SK-N-SH (cell line): ENCODE measurements at regions not wholly inside any gene's neighbourhood (a gene's known extent, or its start where the extent isn't known, plus 50 kb on each side); places are given as distances from the start of the nearest gene placed in this dataset.

ENCODE experiments used
- CTCF ChIA-PET: fragments of 300-600, 350-600 bp; formaldehyde crosslinking; extraction: SDS; loops from one replicate; lab custom pipeline; 2021; lab: Yijun Ruan, JAX
- POLR2A ChIA-PET: fragments of 350-600 bp; sonication (Branson Sonifier 250); formaldehyde crosslinking; extraction: SDS; loops from one replicate; lab custom pipeline; 2020; ENCODE audit warnings: antibody characterized with exemption, inconsistent platforms; lab: Yijun Ruan, JAX
- DNase-seq: peaks from one replicate; pipeline ENCODE4 v3.0.0; 2012
- H2AFZ ChIP-seq: fragments of 200-600 bp; sonication (generic); 2 replicates; pipeline ENCODE4 v1.8.1; 2016; ENCODE audit warnings: antibody characterized with exemption, mild to moderate bottlenecking, low read depth
- H3F3A ChIP-seq: fragments of 200-600 bp; sonication (generic); replicated peaks from 2 replicates; pipeline ENCODE3; 2016; ENCODE audit warnings: antibody characterized with exemption, mild to moderate bottlenecking; ENCODE audit not compliant: insufficient read depth
- H3K27ac ChIP-seq, 2 experiments: fragments of 200-500 bp in 1 of 2; fragments of 200-600 bp in 1 of 2; sonication (Bioruptor generic) in 1 of 2; sonication (generic), shearing (Covaris generic) in 1 of 2; 2 replicates each; pipeline versions ENCODE4 v1.5.1 to v1.6.1; 2014 to 2016; ENCODE audit warnings: low read depth in 2 of 2, inconsistent platforms in 1 of 2, low read length in 1 of 2, mild to moderate bottlenecking in 1 of 2, mixed read lengths in 1 of 2
- H3K27me3 ChIP-seq: fragments of 200-600 bp; sonication (generic), shearing (Covaris generic); 2 replicates; pipeline ENCODE4 v1.6.1; 2016; ENCODE audit warnings: mixed run types; ENCODE audit not compliant: insufficient read depth
- H3K36me3 ChIP-seq, 2 experiments: fragments of 200-500 bp in 1 of 2; fragments of 200-600 bp in 1 of 2; sonication (Bioruptor generic) in 1 of 2; sonication (generic) in 1 of 2; replicated peaks in 1 of 2; 2 replicates each; pipeline versions ENCODE3 to v1.5.1; 2014 to 2016; ENCODE audit warnings: low read length in 1 of 2, mild to moderate bottlenecking in 1 of 2; ENCODE audit not compliant: insufficient read depth in 2 of 2, control insufficient read depth in 1 of 2
- H3K4me1 ChIP-seq, 2 experiments: fragments of 200-500 bp in 1 of 2; fragments of 200-600 bp in 1 of 2; sonication (Bioruptor generic) in 1 of 2; sonication (generic), shearing (Covaris generic) in 1 of 2; 2 replicates each; pipeline versions ENCODE4 v1.5.1 to v1.6.1; 2014 to 2016; ENCODE audit warnings: low read depth in 1 of 2, low read length in 1 of 2, mixed run types in 1 of 2; ENCODE audit not compliant: insufficient read depth in 2 of 2, control insufficient read depth in 1 of 2
- H3K4me2 ChIP-seq: fragments of 200-600 bp; sonication (generic), shearing (Covaris generic); 2 replicates; pipeline ENCODE4 v1.6.1; 2017; ENCODE audit warnings: mixed run types
- H3K4me3 ChIP-seq, 2 experiments: fragments of 200-500 bp in 1 of 2; fragments of 200-600 bp in 1 of 2; sonication (Bioruptor generic) in 1 of 2; sonication (generic), shearing (Covaris generic) in 1 of 2; 2 replicates each; pipeline versions ENCODE4 v1.5.1 to v1.8.1; 2014 to 2016; ENCODE audit warnings: low read depth in 2 of 2, inconsistent platforms in 1 of 2, low read length in 1 of 2, mild to moderate bottlenecking in 1 of 2, mixed read lengths in 1 of 2, moderate library complexity in 1 of 2
- H3K79me2 ChIP-seq: fragments of 200-600 bp; sonication (generic); 2 replicates; pipeline ENCODE4 v1.8.1; 2017; ENCODE audit warnings: mild to moderate bottlenecking; ENCODE audit not compliant: insufficient read depth
- H3K9ac ChIP-seq: fragments of 200-600 bp; sonication (generic); 2 replicates; pipeline ENCODE4 v1.6.1; 2017; ENCODE audit warnings: mixed run types
- H3K9me2 ChIP-seq: fragments of 200-600 bp; sonication (generic); 2 replicates; pipeline ENCODE4 v1.6.1; 2017; ENCODE audit warnings: mixed run types
- H3K9me3 ChIP-seq: fragments of 200-600 bp; sonication (generic); 2 replicates; pipeline ENCODE4 v1.6.1; 2017; ENCODE audit warnings: mixed run types, mild to moderate bottlenecking, moderate library complexity
- H4K20me1 ChIP-seq: fragments of 200-600 bp; sonication (generic); 2 replicates; pipeline ENCODE4 v1.6.1; 2017; ENCODE audit warnings: mild to moderate bottlenecking, mixed run types; ENCODE audit not compliant: insufficient read depth
- EP300 ChIP-seq, 2 experiments: IDR thresholded peaks; 2 replicates each; pipeline versions ENCODE4 v1.4.0 to v1.6.1; 2012; ENCODE audit warnings: borderline replicate concordance in 1 of 2, low read depth in 1 of 2, low read length in 1 of 2
- GABPA ChIP-seq: IDR thresholded peaks from 2 replicates; pipeline ENCODE4 v1.4.0; 2012; ENCODE audit warnings: low read depth, mild to moderate bottlenecking
- GATA2 ChIP-seq: sonication (generic); formaldehyde crosslinking; IDR thresholded peaks from 2 replicates; pipeline ENCODE4 v1.5.0; 2020; ENCODE audit warnings: mild to moderate bottlenecking, missing genetic modification reagents
- IRF3 ChIP-seq: fragments of 150-350 bp; IDR thresholded peaks from 2 replicates; pipeline ENCODE4 v1.6.1; 2016; ENCODE audit warnings: mild to moderate bottlenecking, low read depth, low read length
- JUND ChIP-seq: IDR thresholded peaks from 2 replicates; pipeline ENCODE4 v1.4.0; 2012
- MEF2A ChIP-seq: IDR thresholded peaks from 2 replicates; pipeline ENCODE4 v1.4.0; 2012; ENCODE audit warnings: low read depth, borderline replicate concordance
- MXI1 ChIP-seq: IDR thresholded peaks from 2 replicates; pipeline ENCODE4 v1.6.1; 2012; ENCODE audit warnings: mild to moderate bottlenecking, low read depth, low read length, improper control_type of control experiment
- PBX3 ChIP-seq: IDR thresholded peaks from 2 replicates; pipeline ENCODE4; 2012
- POLR2AphosphoS5 ChIP-seq: IDR thresholded peaks from 2 replicates; pipeline ENCODE4 v1.6.1; 2012; ENCODE audit warnings: low read depth, low read length
- RCOR1 ChIP-seq: fragments of 150-350 bp; IDR thresholded peaks from 2 replicates; pipeline ENCODE4 v1.6.1; 2017; ENCODE audit warnings: antibody characterized with exemption, low read length
- SIN3A ChIP-seq: IDR thresholded peaks from 2 replicates; pipeline ENCODE4 v1.6.1; 2012; ENCODE audit warnings: low read depth, mild to moderate bottlenecking, low read length, moderate library complexity, borderline replicate concordance
- SMC3 ChIP-seq: IDR thresholded peaks from 2 replicates; pipeline ENCODE4 v1.6.1; 2012; ENCODE audit warnings: low read depth, low read length, improper control_type of control experiment
- TAF1 ChIP-seq: IDR thresholded peaks from 2 replicates; pipeline ENCODE4 v1.6.1; 2012; ENCODE audit warnings: low read depth, mild to moderate bottlenecking, low read length, moderate library complexity, borderline replicate concordance
- TEAD4 ChIP-seq: IDR thresholded peaks from 2 replicates; pipeline ENCODE4 v1.4.0; 2012; ENCODE audit warnings: mild to moderate bottlenecking, borderline replicate concordance; ENCODE audit not compliant: insufficient read depth
- USF1 ChIP-seq: IDR thresholded peaks from 2 replicates; pipeline ENCODE4 v1.4.0; 2012; ENCODE audit warnings: low read depth, borderline replicate concordance
- USF2 ChIP-seq: fragments of 150-350 bp; IDR thresholded peaks from 2 replicates; pipeline ENCODE4 v1.6.1; 2017; ENCODE audit warnings: antibody characterized with exemption, low read length, low read depth, borderline replicate concordance
- WGBS: methylation state at CpG from one replicate; pipeline ENCODE4 v1.1.6; 2017; ENCODE audit warnings: low lambda C conversion rate; 5-methylcytosine and 5-hydroxymethylcytosine counted together

- H4K20me1 ChIP-seq, result no peaks in the 10 kb centered on the region
- no peak overlapping the region for H3K27ac ChIP-seq
- no peak overlapping the region for H2AFZ ChIP-seq
- no peaks in the 10 kb centered on the region for H3K4me1 ChIP-seq
- TF ChIP-seq POLR2AphosphoS5 (no peak), TEAD4 (no peak), GABPA (no peak), TAF1 (no peak), RCOR1 (no peak), GATA2 (CRISPR knock-in tag) (no peak), MXI1 (no peak), JUND (no peak), EP300 (IDR thresholded peaks at IDR 0.05; ENCODE audit: borderline replicate concordance in 1 of 2, low read depth in 1 of 2, low read length in 1 of 2) (no peak), SIN3A (no peak), USF2 (no peak), MEF2A (no peak), USF1 (no peak), PBX3 (no peak), SMC3 (no peak), IRF3 (no peak)
- TF ChIP-seq, all 33 proteins: peak for 0
- Histone ChIP-seq H3K4me3 (no peak overlapping the region), H3K9ac (no peak overlapping the region), H3K27me3 (no peaks in the 10 kb centered on the region), H3F3A (no peaks in the 10 kb centered on the region), H3K36me3 (no peaks in the 10 kb centered on the region), H3K79me2 (no peaks in the 10 kb centered on the region), H3K9me3 (no peaks in the 10 kb centered on the region), H3K9me2 (no peaks in the 10 kb centered on the region; the same call in 1 of the 2 replicates), H3K4me2 (no peak overlapping the region)
- 31% methylated on average over 1 of the region's 1 CpG for WGBS
- ChIA-PET POLR2A (no interaction called here), CTCF (interaction anchor here (1.4 kb wide), 1 partner anchor 157 kb away, joined by 5 read pairs; no protein-coding TSS in a partner anchor)
- no peak for DNase-seq
These were observed 52.8 kb upstream of the SLC2A13 start for GRCh38 chr12:40158592-40159111.
